SK-N-SH (cell line): ENCODE measurements at regions not wholly inside any gene's neighbourhood (a gene's known extent, or its start where the extent isn't known, plus 50 kb on each side); places are given as distances from the start of the nearest gene placed in this dataset.

Experiments
- EP300 ChIP-seq, 2 experiments: IDR thresholded peaks; 2 replicates each; pipeline versions ENCODE4 v1.4.0 to v1.6.1; 2012; ENCODE audit warnings: borderline replicate concordance in 1 of 2, low read depth in 1 of 2, low read length in 1 of 2
- EZH2phosphoT487 ChIP-seq: fragments of 200-600 bp; sonication (generic); IDR thresholded peaks from 2 replicates; pipeline ENCODE4 v1.6.1; 2017; ENCODE audit warnings: low read depth, mixed run types, mild to moderate bottlenecking, antibody characterized with exemption, moderate library complexity, borderline replicate concordance
- FOXM1 ChIP-seq: IDR thresholded peaks from 2 replicates; pipeline ENCODE4 v1.4.0; 2012; ENCODE audit warnings: low read depth, mild to moderate bottlenecking
- GABPA ChIP-seq: IDR thresholded peaks from 2 replicates; pipeline ENCODE4 v1.4.0; 2012; ENCODE audit warnings: low read depth, mild to moderate bottlenecking
- GATA2 ChIP-seq: sonication (generic); formaldehyde crosslinking; IDR thresholded peaks from 2 replicates; pipeline ENCODE4 v1.5.0; 2020; ENCODE audit warnings: mild to moderate bottlenecking, missing genetic modification reagents
- RCOR1 ChIP-seq: fragments of 150-350 bp; IDR thresholded peaks from 2 replicates; pipeline ENCODE4 v1.6.1; 2017; ENCODE audit warnings: antibody characterized with exemption, low read length
- SIN3A ChIP-seq: IDR thresholded peaks from 2 replicates; pipeline ENCODE4 v1.6.1; 2012; ENCODE audit warnings: low read depth, mild to moderate bottlenecking, low read length, moderate library complexity, borderline replicate concordance
- TF ChIP-seq, protein P1 (sequence below): fragments of 200-600 bp; sonication (generic); IDR thresholded peaks from 2 replicates; pipeline ENCODE4 v1.6.1; 2017; ENCODE audit warnings: antibody characterized with exemption, mild to moderate bottlenecking, moderate library complexity
- TF ChIP-seq, protein P2 (sequence below): IDR thresholded peaks from 2 replicates; pipeline ENCODE4 v1.6.1; 2012; ENCODE audit warnings: mild to moderate bottlenecking, low read depth, low read length, moderate library complexity
- TF ChIP-seq, protein P3 (sequence below): fragments of 150-350 bp; IDR thresholded peaks from 2 replicates; pipeline ENCODE4 v1.6.1; 2017; ENCODE audit warnings: antibody characterized with exemption, low read length, low read depth, borderline replicate concordance
- TF ChIP-seq, protein P4 (sequence below): IDR thresholded peaks from 2 replicates; pipeline ENCODE4 v1.4.0; 2012; ENCODE audit warnings: low read depth, borderline replicate concordance

DNA sequence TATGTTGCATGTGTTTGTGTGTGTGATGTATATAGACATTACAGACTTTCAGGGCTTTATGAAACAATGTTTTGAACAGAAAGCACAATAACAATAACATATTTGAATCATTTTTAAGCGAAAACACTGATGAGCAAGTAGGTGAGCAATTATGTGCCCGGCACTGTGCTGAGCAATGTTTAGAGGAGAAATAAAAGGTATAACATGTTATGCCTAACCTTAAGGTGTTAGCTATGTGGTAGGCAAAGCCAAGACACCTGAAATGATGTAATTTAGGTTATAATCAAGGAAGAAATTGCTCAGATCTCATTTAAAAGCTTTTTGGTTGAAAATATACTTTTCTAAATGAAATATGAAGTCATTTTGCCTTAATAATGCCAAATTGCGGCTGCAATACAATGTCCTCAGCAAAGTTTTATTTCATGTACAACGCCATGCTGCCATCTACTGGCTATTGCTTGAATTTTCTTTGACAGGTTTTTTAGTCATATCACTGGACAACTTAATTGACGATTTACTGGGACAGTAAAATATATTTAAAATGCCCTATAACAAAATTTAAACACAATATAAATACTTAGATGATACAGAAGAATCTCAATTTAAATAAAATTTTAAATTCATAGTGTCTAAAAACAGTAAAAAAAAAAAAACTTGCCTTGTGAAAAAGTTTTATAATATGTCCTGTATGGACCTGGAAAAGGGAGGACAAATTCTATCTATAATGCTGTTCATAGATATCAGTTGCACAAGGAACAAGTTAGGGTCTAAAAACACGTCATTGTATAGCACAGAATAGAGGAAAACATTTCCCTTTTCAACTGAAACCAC lies 131.1 kb upstream of the CDK1 start:
- TF ChIP-seq, protein P1, sequence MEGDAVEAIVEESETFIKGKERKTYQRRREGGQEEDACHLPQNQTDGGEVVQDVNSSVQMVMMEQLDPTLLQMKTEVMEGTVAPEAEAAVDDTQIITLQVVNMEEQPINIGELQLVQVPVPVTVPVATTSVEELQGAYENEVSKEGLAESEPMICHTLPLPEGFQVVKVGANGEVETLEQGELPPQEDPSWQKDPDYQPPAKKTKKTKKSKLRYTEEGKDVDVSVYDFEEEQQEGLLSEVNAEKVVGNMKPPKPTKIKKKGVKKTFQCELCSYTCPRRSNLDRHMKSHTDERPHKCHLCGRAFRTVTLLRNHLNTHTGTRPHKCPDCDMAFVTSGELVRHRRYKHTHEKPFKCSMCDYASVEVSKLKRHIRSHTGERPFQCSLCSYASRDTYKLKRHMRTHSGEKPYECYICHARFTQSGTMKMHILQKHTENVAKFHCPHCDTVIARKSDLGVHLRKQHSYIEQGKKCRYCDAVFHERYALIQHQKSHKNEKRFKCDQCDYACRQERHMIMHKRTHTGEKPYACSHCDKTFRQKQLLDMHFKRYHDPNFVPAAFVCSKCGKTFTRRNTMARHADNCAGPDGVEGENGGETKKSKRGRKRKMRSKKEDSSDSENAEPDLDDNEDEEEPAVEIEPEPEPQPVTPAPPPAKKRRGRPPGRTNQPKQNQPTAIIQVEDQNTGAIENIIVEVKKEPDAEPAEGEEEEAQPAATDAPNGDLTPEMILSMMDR = peak; percentile 84
- TF ChIP-seq, protein P2, sequence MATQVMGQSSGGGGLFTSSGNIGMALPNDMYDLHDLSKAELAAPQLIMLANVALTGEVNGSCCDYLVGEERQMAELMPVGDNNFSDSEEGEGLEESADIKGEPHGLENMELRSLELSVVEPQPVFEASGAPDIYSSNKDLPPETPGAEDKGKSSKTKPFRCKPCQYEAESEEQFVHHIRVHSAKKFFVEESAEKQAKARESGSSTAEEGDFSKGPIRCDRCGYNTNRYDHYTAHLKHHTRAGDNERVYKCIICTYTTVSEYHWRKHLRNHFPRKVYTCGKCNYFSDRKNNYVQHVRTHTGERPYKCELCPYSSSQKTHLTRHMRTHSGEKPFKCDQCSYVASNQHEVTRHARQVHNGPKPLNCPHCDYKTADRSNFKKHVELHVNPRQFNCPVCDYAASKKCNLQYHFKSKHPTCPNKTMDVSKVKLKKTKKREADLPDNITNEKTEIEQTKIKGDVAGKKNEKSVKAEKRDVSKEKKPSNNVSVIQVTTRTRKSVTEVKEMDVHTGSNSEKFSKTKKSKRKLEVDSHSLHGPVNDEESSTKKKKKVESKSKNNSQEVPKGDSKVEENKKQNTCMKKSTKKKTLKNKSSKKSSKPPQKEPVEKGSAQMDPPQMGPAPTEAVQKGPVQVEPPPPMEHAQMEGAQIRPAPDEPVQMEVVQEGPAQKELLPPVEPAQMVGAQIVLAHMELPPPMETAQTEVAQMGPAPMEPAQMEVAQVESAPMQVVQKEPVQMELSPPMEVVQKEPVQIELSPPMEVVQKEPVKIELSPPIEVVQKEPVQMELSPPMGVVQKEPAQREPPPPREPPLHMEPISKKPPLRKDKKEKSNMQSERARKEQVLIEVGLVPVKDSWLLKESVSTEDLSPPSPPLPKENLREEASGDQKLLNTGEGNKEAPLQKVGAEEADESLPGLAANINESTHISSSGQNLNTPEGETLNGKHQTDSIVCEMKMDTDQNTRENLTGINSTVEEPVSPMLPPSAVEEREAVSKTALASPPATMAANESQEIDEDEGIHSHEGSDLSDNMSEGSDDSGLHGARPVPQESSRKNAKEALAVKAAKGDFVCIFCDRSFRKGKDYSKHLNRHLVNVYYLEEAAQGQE = no peak
- TF ChIP-seq, protein P3, sequence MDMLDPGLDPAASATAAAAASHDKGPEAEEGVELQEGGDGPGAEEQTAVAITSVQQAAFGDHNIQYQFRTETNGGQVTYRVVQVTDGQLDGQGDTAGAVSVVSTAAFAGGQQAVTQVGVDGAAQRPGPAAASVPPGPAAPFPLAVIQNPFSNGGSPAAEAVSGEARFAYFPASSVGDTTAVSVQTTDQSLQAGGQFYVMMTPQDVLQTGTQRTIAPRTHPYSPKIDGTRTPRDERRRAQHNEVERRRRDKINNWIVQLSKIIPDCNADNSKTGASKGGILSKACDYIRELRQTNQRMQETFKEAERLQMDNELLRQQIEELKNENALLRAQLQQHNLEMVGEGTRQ = no peak
- TF ChIP-seq GABPA (no peak), GATA2 (CRISPR knock-in tag) (no peak), FOXM1 (no peak), RCOR1 (peak; percentile 17; the same call in 1 of the 2 replicates), SIN3A (no peak), EZH2phosphoT487 (no peak), EP300 (IDR thresholded peaks at IDR 0.05; ENCODE audit: borderline replicate concordance in 1 of 2, low read depth in 1 of 2, low read length in 1 of 2) (no peak)
- TF ChIP-seq, protein P4, sequence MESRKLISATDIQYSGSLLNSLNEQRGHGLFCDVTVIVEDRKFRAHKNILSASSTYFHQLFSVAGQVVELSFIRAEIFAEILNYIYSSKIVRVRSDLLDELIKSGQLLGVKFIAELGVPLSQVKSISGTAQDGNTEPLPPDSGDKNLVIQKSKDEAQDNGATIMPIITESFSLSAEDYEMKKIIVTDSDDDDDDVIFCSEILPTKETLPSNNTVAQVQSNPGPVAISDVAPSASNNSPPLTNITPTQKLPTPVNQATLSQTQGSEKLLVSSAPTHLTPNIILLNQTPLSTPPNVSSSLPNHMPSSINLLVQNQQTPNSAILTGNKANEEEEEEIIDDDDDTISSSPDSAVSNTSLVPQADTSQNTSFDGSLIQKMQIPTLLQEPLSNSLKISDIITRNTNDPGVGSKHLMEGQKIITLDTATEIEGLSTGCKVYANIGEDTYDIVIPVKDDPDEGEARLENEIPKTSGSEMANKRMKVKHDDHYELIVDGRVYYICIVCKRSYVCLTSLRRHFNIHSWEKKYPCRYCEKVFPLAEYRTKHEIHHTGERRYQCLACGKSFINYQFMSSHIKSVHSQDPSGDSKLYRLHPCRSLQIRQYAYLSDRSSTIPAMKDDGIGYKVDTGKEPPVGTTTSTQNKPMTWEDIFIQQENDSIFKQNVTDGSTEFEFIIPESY = no peak
